Spinal cord (tissue), 9 donors: ENCODE measurements at regions not wholly inside any gene's neighbourhood (a gene's known extent, or its start where the extent isn't known, plus 50 kb on each side); places are given as distances from the start of the nearest gene placed in this dataset.

Source experiments
- DNase-seq, 6 donors: peaks; one replicate each; pipeline versions ENCODE4 v3.0.0 to v3.0.0-alpha.2; 2013 to 2015; ENCODE audit warnings: low spot score in 6 of 6, low read depth in 4 of 6
- H3K27ac ChIP-seq: one replicate; pipeline ENCODE4 v1.5.1; 2013; ENCODE audit warnings: low read depth, low read length, control low read depth
- H3K27me3 ChIP-seq: one replicate; pipeline ENCODE4 v1.6.1; 2013; ENCODE audit warnings: low read length; ENCODE audit not compliant: control insufficient read depth, insufficient read depth
- H3K36me3 ChIP-seq: one replicate; pipeline ENCODE4 v1.6.1; 2013; ENCODE audit warnings: low read length; ENCODE audit not compliant: control insufficient read depth, insufficient read depth
- H3K4me1 ChIP-seq: one replicate; pipeline ENCODE4 v1.6.1; 2013; ENCODE audit warnings: low read length; ENCODE audit not compliant: control insufficient read depth, insufficient read depth
- H3K4me3 ChIP-seq: one replicate; pipeline ENCODE4 v1.5.1; 2013; ENCODE audit warnings: low read depth, low read length, control low read depth
- H3K9me3 ChIP-seq: one replicate; pipeline ENCODE4 v1.6.1; 2013; ENCODE audit warnings: low read length; ENCODE audit not compliant: control insufficient read depth, insufficient read depth
- WGBS: methylation state at CpG from one replicate; pipeline ENCODE4 v1.1.5; 2013; ENCODE audit warnings: missing lambda C conversion rate; ENCODE audit not compliant: insufficient coverage; 5-methylcytosine and 5-hydroxymethylcytosine counted together
- donor health status: healthy.

- WGBS: 58% methylated on average over 4 of the region's 11 CpGs
- Histone ChIP-seq H3K27ac (peak overlapping the region; percentile 57), H3K9me3 (no peaks in the 10 kb centered on the region), H3K36me3 (no peaks in the 10 kb centered on the region), H3K4me1 (peaks cover 9% of the 10 kb centered on the region), H3K4me3 (no peak overlapping the region), H3K27me3 (no peaks in the 10 kb centered on the region)
- peak; percentile 36 to 91 (median 55) for DNase-seq
These were observed 172.1 kb upstream of the GAS1 start for GRCh38 chr9:87119328-87119881.

- WGBS: no CpG with 5 or more reads among the region's 5 CpGs
- H3K27ac ChIP-seq: no peak overlapping the region
- H3K27me3 ChIP-seq: no peaks in the 10 kb centered on the region
- H3K4me1 ChIP-seq: peaks cover 9% of the 10 kb centered on the region
- H3K4me3 ChIP-seq: no peak overlapping the region
- H3K9me3 ChIP-seq: no peaks in the 10 kb centered on the region
- DNase-seq: peak in 1 of 6 donors; percentile 35
- H3K36me3 ChIP-seq: no peaks in the 10 kb centered on the region
These were observed 173.3 kb upstream of the GAS1 start for GRCh38 chr9:87120610-87121009.

- Histone ChIP-seq H3K27me3 (no peaks in the 10 kb centered on the region), H3K27ac (no peak overlapping the region), H3K9me3 (no peaks in the 10 kb centered on the region), H3K36me3 (no peaks in the 10 kb centered on the region), H3K4me1 (peaks cover 9% of the 10 kb centered on the region), H3K4me3 (no peak overlapping the region)
- DNase-seq: no peak
- WGBS: no CpG with 5 or more reads among the region's 6 CpGs
These were observed 175.8 kb upstream of the GAS1 start for GRCh38 chr9:87122947-87123685.

- H3K27me3 ChIP-seq: no peaks in the 10 kb centered on the region
- H3K4me3 ChIP-seq: no peak overlapping the region
- no peak overlapping the region for H3K27ac ChIP-seq
- H3K4me1 ChIP-seq: peaks cover 9% of the 10 kb centered on the region
- WGBS: no CpG with 5 or more reads among the region's 3 CpGs
- H3K36me3 ChIP-seq: no peaks in the 10 kb centered on the region
- no peaks in the 10 kb centered on the region for H3K9me3 ChIP-seq
- DNase-seq: no peak
These were observed 176.5 kb upstream of the GAS1 start for GRCh38 chr9:87123830-87124229.

GRCh38 chr9:87125819-87126218 lies 178.5 kb upstream of the GAS1 start:
- DNase-seq: no peak
- 92% methylated on average over 3 of the region's 3 CpGs for WGBS
- Histone ChIP-seq H3K27ac (no peak overlapping the region), H3K4me3 (no peak overlapping the region), H3K27me3 (no peaks in the 10 kb centered on the region), H3K9me3 (peaks cover 2% of the 10 kb centered on the region), H3K36me3 (no peaks in the 10 kb centered on the region), H3K4me1 (no peaks in the 10 kb centered on the region)

- no peak overlapping the region for H3K4me3 ChIP-seq
- no peaks in the 10 kb centered on the region for H3K27me3 ChIP-seq
- no peaks in the 10 kb centered on the region for H3K4me1 ChIP-seq
- H3K36me3 ChIP-seq: no peaks in the 10 kb centered on the region
- H3K27ac ChIP-seq: no peak overlapping the region
- WGBS: no CpG with 5 or more reads among the region's 1 CpG
- H3K9me3 ChIP-seq: peaks cover 2% of the 10 kb centered on the region
- DNase-seq: no peak
These were observed 180.2 kb upstream of the GAS1 start for GRCh38 chr9:87127543-87127942.

- Histone ChIP-seq H3K4me3 (no peak overlapping the region), H3K9me3 (peaks cover 5% of the 10 kb centered on the region), H3K4me1 (no peaks in the 10 kb centered on the region), H3K36me3 (no peaks in the 10 kb centered on the region), H3K27ac (no peak overlapping the region), H3K27me3 (no peaks in the 10 kb centered on the region)
- no peak for DNase-seq
- WGBS: no CpG with 5 or more reads among the region's 2 CpGs
These were observed 180.8 kb upstream of the GAS1 start for GRCh38 chr9:87127978-87128614.

- no peak for DNase-seq
These were observed 181.7 kb upstream of the GAS1 start for GRCh38 chr9:87128844-87129493.

GRCh38 chr9:87135074-87135473 lies 187.8 kb upstream of the GAS1 start:
- WGBS: no CpG with 5 or more reads among the region's 2 CpGs
- Histone ChIP-seq H3K36me3 (no peaks in the 10 kb centered on the region), H3K27ac (no peak overlapping the region), H3K4me1 (no peaks in the 10 kb centered on the region), H3K4me3 (no peak overlapping the region), H3K9me3 (peaks cover 2% of the 10 kb centered on the region), H3K27me3 (no peaks in the 10 kb centered on the region)
- no peak for DNase-seq

More at GRCh38 chr9:87128844-87129493, 181.7 kb upstream of the GAS1 start:
- no peaks in the 10 kb centered on the region for H3K36me3 ChIP-seq
- H3K9me3 ChIP-seq: peaks cover 5% of the 10 kb centered on the region
- no peak overlapping the region for H3K27ac ChIP-seq
- no peaks in the 10 kb centered on the region for H3K27me3 ChIP-seq
- H3K4me1 ChIP-seq: no peaks in the 10 kb centered on the region
- H3K4me3 ChIP-seq: no peak overlapping the region
- 77% methylated on average over 5 of the region's 5 CpGs for WGBS
